ENCODE measurements at regions not wholly inside any gene's neighbourhood (a gene's known extent, or its start where the extent isn't known, plus 50 kb on each side); places are given as distances from the start of the nearest gene placed in this dataset.

- Histone ChIP-seq H3K9me2 (ENCODE audit: insufficient read depth) (no peaks in the 10 kb centered on the region), H3K79me2 (replicated peaks; ENCODE audit: insufficient read depth) (no peaks in the 10 kb centered on the region), H3K4me3 (no peak overlapping the region), H3K27me3 (ENCODE audit: insufficient read depth) (no peaks in the 10 kb centered on the region), H3F3A (replicated peaks; ENCODE audit: low read depth) (no peaks in the 10 kb centered on the region), H4K20me1 (replicated peaks; ENCODE audit: insufficient read depth) (no peaks in the 10 kb centered on the region), H3K4me1 (ENCODE audit: insufficient read depth) (no peaks in the 10 kb centered on the region), H2AFZ (no peak overlapping the region), H3K27ac (ENCODE audit: low read depth) (no peak overlapping the region), H3K4me2 (no peak overlapping the region), H3K36me3 (ENCODE audit: insufficient read depth) (no peaks in the 10 kb centered on the region)
- H3K4me1 Mint-ChIP-seq: peaks cover 9% of the 10 kb centered on the region; the same call in 2 of the 3 replicates
- no peak overlapping the region for H3K4me3 Mint-ChIP-seq
- H3K27ac Mint-ChIP-seq: no peak overlapping the region
- no peaks in the 10 kb centered on the region for H3K36me3 Mint-ChIP-seq (ENCODE audit: low read depth)
- H3K27me3 Mint-ChIP-seq (ENCODE audit: insufficient read depth, low read depth, poor library complexity): peaks cover 8% of the 10 kb centered on the region
- no peaks in the 10 kb centered on the region for H3K9me3 Mint-ChIP-seq
- ATAC-seq (no peak), DNase-seq (ENCODE audit: low spot score) (no peak)
- TF ChIP-seq REST (IDR thresholded peaks at IDR 0.05; ENCODE audit: unreplicated experiment): no peak
- no peak for TF ChIP-seq CREB1 (CRISPR knock-in tag; IDR thresholded peaks at IDR 0.05; ENCODE audit: low read depth)
- no peak for TF ChIP-seq ZNF114 (CRISPR knock-in tag; IDR thresholded peaks at IDR 0.05)
- no peak for TF ChIP-seq CTCF (conservative IDR thresholded peaks at IDR 0.05; ENCODE audit: low read depth in 2 of 2)
- TF ChIP-seq ZNF462 (CRISPR knock-in tag; IDR thresholded peaks at IDR 0.05): no peak
- no peak for TF ChIP-seq EZH2 (IDR thresholded peaks at IDR 0.05; ENCODE audit: low read depth, unreplicated experiment)
- TF ChIP-seq ETS1 (IDR thresholded peaks at IDR 0.05): no peak
- TF ChIP-seq NANOG (IDR thresholded peaks at IDR 0.05; ENCODE audit: borderline replicate concordance): no peak
- TF ChIP-seq STAT1 (IDR thresholded peaks at IDR 0.05; ENCODE audit: unreplicated experiment): no peak
- TF ChIP-seq POLR2AphosphoS5 (IDR thresholded peaks at IDR 0.05; ENCODE audit: low read depth): no peak
- no peak for TF ChIP-seq EZH2phosphoT487 (IDR thresholded peaks at IDR 0.05; ENCODE audit: unreplicated experiment)
- no peak for TF ChIP-seq JUNB (IDR thresholded peaks at IDR 0.05; ENCODE audit: unreplicated experiment)
- no peak for TF ChIP-seq ZNF331 (CRISPR knock-in tag; IDR thresholded peaks at IDR 0.05; ENCODE audit: low read depth)
Measured at GRCh38 chr4:84403656-84404055, 95.4 kb downstream of the NKX6-1 start.

All from GM23338 (cell line).